ENCODE measurements at regions not wholly inside any gene's neighbourhood (a gene's known extent, or its start where the extent isn't known, plus 50 kb on each side); places are given as distances from the start of the nearest gene placed in this dataset.
"Not testable (repeated sequence)": the region's sequence is repeated elsewhere in the genome, so short reads cannot be mapped to it uniquely, and the experiment has no call there.

DNA sequence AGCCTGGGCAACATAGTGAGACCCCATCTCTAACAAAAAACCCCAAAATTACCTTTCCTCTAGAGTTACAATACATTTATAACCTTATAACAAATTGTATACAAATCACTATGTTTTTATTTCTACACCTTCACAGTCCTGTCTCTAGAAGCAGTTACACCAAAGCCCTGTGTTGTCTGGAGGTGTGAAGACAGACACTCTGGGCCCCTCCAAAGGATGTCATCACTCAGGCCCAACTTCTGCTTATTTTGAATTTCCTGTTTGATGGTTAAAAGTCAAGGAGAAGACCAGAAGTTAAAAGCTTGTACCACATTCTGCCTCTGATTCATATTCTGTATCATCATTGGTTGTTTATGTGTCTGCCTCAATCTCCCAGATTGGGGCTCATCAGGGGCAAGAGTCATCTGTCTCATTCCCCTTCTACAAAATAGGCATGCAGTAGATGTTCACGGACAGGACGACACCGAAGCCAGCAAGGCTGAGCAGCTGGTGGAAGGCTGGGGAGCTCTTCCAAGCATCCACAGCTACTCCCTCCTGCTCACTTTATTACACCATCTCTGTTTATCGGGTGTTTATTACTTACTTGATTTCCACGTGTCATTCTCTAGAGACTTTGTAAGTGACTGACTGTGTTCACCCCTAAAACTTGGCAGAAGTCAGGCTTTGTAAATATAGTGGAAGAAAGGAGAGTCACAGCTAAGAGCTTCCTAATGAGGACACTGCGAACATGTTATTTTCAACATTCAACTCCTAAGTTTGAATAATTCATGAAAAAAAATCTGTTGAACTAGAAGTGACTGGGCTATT, 136.8 kb upstream of the ANKRD28 start:
- H3K4me3 ChIP-seq (ENCODE audit: low read depth, low read length): no peak overlapping the region
- TF ChIP-seq, protein P1, sequence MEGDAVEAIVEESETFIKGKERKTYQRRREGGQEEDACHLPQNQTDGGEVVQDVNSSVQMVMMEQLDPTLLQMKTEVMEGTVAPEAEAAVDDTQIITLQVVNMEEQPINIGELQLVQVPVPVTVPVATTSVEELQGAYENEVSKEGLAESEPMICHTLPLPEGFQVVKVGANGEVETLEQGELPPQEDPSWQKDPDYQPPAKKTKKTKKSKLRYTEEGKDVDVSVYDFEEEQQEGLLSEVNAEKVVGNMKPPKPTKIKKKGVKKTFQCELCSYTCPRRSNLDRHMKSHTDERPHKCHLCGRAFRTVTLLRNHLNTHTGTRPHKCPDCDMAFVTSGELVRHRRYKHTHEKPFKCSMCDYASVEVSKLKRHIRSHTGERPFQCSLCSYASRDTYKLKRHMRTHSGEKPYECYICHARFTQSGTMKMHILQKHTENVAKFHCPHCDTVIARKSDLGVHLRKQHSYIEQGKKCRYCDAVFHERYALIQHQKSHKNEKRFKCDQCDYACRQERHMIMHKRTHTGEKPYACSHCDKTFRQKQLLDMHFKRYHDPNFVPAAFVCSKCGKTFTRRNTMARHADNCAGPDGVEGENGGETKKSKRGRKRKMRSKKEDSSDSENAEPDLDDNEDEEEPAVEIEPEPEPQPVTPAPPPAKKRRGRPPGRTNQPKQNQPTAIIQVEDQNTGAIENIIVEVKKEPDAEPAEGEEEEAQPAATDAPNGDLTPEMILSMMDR (IDR thresholded peaks at IDR 0.05; ENCODE audit: borderline replicate concordance, insufficient read depth, low read depth, low read length): no peak

DNA sequence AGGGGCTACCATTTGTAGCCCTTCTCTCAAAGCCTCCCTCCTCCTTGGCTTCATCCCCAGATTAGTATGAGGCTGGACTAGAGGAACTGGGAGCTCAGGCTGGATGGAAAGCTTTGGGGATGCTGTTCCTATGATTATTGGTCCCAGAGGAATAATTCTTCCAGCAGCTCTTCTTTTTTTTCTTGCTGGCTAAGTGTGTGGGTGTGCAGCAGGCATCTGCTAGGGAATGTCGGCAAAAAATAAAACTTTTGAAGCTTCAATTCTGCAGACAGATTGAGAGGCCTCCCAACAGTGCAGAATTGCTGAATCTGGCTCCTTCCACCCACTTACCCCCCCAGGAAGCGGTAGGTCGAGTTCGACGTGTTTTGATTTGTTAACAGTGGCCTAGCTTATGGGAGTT, 138.5 kb upstream of the ANKRD28 start:
- TF ChIP-seq, protein P1 (IDR thresholded peaks at IDR 0.05; ENCODE audit: borderline replicate concordance, insufficient read depth, low read depth, low read length): no peak

DNA sequence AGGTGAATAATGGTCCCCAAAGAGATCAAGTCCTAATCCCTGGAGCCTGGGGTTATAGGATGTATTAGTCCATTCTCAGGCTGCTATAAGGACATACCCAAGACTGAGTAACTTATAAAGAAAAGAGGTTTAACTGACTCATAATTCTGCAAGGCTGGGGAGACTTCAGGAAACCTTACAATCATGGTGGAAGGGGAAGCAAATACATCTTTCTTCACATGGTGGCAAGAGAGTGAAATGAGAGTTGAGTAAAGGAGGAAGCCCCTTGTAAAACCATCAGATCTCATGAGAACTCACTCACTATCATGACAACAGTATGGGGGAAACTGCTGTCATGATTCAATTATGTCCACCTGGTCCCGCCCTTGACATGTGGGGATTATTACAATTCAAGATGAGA, 142.9 kb upstream of the ANKRD28 start:
- TF ChIP-seq, protein P1 (IDR thresholded peaks at IDR 0.05; ENCODE audit: borderline replicate concordance, insufficient read depth, low read depth, low read length): no peak
- H3K4me3 ChIP-seq (ENCODE audit: low read depth, low read length): no peak overlapping the region

More for the DNA sequence above, 138.5 kb upstream of the ANKRD28 start:
- H3K4me3 ChIP-seq (ENCODE audit: low read depth, low read length): no peak overlapping the region

DNA sequence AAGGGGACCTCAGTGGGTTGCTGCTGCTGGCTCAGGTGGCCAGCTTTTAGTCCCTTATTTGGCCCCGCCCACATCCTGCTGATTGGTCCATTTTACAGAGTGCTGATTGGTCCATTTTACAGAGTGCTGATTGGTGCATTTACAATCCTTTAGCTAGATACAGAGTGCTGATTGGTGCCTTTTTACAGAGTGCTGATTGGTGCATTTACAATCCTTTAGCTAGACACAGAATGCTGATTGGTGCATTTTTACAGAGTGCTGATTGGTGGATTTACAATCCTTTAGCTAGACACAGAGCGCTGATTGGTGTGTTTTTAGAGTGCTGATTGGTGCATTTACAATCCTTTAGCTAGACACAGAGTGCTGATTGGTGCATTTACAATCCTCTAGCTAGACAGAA, 143.7 kb upstream of the ANKRD28 start:
- H3K4me3 ChIP-seq (ENCODE audit: low read depth, low read length): not testable (repeated sequence)

DNA sequence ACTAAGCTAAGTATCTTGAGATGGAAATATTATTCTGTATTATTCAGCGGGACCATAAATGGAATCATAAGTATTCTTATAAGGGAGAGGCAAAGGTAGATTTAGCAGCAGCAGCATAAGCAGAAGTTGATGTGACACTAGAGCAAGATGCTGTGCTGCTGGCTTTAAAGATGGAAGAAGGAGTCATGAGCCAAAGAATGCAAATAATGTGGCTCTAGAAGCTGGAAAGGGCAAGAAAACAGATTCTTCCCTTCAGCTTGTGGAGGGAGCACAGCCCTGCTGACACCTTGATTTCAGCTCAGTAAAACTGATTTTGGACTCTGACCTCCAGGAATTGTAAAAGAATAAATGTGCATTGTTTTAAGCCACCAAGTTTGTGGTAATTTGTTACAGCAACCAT, 144.2 kb upstream of the ANKRD28 start:
- H3K4me3 ChIP-seq (ENCODE audit: low read depth, low read length): no peak overlapping the region
- TF ChIP-seq, protein P1 (IDR thresholded peaks at IDR 0.05; ENCODE audit: borderline replicate concordance, insufficient read depth, low read depth, low read length): no peak

DNA sequence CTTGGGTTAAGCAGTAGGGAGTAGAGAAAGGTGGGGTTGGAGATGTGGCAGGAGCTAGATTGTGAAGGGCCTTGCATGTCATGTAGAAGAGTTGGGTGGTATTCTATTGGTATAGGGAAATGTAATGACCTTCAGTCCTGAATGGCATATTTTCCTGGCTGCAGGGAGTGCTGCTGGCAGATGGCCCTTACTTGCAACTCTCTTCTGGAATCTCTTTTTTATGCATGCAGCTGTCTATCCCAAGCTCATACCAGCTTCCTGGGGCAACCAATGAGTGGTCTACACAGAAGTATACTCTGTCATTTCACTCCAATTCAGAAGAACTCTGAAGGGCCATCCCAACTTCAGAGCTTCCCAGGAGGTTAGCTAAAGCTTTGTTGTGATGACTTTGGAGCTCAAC, 144.7 kb upstream of the ANKRD28 start:
- TF ChIP-seq, protein P1 (IDR thresholded peaks at IDR 0.05; ENCODE audit: borderline replicate concordance, insufficient read depth, low read depth, low read length): no peak
- H3K4me3 ChIP-seq (ENCODE audit: low read depth, low read length): no peak overlapping the region

DNA sequence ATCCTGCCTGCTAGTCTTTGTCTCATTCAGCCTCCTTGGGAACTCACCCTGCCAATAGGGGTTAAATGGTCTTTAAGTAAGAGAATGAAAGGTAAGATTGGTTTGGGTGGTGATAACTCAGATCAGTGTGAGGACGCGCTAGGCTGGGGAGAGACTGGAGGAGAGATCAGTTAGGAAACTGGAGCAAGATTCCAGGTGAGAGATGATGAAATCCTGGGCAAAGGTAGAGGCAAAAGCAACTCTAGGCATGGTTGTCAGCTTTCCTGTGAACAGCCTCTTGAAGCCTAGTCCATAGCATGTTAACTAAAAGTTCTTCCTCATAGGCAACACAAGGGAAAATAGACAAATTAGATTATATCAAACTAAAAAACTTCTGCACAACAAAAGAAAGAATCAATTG, 145.2 kb upstream of the ANKRD28 start:
- H3K4me3 ChIP-seq (ENCODE audit: low read depth, low read length): no peak overlapping the region
- TF ChIP-seq, protein P1 (IDR thresholded peaks at IDR 0.05; ENCODE audit: borderline replicate concordance, insufficient read depth, low read depth, low read length): no peak
